SIG-M5 treated with dmso at 0.1 percent for 504 hours (cell line): ENCODE measurements at regions not wholly inside any gene's neighbourhood (a gene's known extent, or its start where the extent isn't known, plus 50 kb on each side); places are given as distances from the start of the nearest gene placed in this dataset.
"Not testable (repeated sequence)": the region's sequence is repeated elsewhere in the genome, so short reads cannot be mapped to it uniquely, and the experiment has no call there.

ENCODE experiments used
- DNase-seq: peaks from one replicate; lab custom pipeline; 2025; ENCODE audit not compliant: unreplicated experiment; lab: John Stamatoyannopoulos, UW

DNA sequence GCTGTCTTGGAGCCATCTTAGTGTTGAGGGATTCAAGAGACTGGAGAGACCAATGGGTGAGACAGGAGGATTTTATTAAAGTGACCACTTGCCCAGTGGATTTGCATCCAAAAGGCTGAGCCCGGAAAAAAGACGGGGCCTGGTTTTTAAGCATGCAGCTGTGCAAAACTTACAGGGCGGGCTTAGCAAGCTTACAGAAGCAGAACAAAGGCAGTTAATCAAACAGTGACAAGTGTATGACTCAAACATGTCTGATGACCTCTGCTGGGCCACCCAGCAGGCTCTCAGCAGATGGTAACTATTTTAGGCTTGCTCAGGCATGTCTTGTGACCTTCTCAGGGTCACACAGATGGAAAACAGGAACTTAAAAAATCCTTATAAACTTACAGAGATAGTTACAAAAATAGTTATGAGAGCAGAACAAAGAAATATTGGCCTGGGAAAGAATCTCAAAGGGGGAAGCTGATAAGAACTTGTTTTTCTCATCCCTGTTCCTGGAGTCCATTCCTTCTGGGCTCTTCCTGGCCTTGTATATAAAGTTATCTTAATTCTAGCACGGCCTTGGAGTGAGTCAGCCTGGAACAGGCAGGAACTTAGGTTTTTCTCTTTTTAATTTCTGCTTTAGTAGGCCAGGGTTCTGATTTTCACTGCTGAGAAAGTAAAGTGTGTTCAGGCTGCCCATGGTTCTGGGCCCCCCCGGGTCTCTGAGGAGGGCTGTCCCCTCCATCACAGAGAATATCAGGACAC, 141.3 kb downstream of the CCDC74A start:
- DNase-seq: peak; percentile 94

DNA sequence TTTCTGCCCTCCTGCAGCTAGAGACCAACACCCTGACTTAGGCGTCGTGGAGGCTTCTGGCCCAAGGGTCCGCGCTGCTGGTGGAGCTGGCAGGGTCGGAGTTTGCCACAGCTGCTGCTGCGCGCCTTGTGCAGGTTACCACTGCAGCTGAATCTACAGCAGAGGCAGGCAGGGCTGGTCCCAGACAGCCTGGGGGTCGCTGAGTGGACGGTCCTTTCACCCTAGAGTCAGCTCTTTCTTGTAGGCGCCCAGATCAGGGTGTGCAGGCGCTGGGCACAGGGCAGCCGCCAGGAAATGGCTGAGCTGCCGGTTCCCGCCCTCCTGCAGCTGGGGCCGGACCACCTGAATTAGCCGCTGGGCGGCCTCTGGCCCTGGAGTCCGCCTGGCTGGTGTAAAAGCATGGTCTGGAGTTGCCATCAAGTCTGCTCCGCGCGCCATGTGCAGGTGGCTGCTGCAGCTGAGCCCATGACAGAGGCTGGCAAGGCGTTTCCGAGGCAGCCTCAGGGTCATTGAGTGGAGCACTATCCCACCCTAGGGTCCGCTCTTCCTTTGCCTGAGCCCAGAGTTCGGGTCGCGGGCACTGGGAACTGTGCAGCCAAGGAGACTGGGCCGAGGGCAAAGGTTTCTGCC, 144.3 kb downstream of the CCDC74A start:
- not testable (repeated sequence) for DNase-seq

- DNase-seq: peak; percentile 38
Measured at GRCh38 chr2:131672471-131673399, 145.0 kb downstream of the CCDC74A start.

- peak; percentile 58 for DNase-seq
Measured at GRCh38 chr2:131673400-131674173, 145.9 kb downstream of the CCDC74A start.

DNA sequence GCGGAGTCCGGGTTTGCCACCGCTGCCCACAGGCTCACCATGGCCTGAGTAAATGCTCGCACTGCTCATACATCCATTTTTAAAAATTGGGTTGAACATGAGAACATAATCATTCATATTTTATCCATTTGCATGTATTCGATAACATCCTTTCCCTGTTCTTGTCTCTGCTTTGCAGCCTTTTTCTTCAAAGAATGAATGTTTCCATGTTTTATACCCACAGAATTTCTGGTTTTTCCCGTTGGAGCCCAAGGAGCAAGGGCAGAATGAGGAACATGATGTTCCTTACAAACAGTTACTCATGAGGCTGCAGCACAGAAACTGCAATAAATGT, 146.5 kb downstream of the CCDC74A start:
- no peak for DNase-seq

- DNase-seq: not testable (repeated sequence)
Measured at GRCh38 chr2:131681611-131682121, 154.0 kb downstream of the CCDC74A start.

GRCh38 chr2:131682122-131682944, 154.6 kb downstream of the CCDC74A start:
- peak; percentile 88 for DNase-seq

GRCh38 chr2:131682945-131683330, 155.2 kb downstream of the CCDC74A start:
- peak; percentile 26 for DNase-seq

DNA sequence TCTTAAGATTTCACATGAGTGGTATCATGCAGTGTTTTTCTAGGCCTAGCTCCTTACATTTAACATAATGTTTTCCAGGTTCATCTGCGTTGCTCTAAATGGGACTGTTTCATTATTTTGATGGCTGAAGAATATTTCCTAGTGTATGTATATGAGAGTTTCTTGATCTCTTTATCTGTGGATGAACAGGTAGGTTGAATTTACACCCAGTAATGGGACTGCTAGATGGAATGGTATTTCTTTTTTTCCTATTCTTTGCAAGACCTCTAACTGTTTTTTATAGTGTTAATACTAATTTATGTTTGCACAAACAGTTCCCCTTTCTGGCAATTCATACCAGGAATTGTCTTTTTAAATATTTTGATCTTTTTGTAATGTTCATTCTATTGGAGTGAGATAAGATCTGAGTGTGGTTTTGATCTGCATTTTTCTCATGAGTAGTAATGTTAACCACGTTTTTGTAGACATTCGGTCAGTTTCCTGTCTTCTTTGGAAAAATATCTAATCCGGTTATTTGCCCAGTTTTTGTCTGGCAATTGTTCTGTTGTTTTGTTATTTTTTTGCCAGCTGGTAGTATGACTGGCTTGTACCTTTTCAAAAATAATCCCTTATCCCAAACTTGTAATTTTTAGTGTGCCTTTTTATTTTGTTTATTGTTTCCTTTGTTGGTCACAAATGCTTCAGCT, 157.1 kb downstream of the CCDC74A start:
- not testable (repeated sequence) for DNase-seq

GRCh38 chr2:131686164-131686893, 158.6 kb downstream of the CCDC74A start:
- DNase-seq: not testable (repeated sequence)

GRCh38 chr2:131686894-131687238, 159.2 kb downstream of the CCDC74A start:
- not testable (repeated sequence) for DNase-seq

GRCh38 chr2:131689066-131689465, 161.4 kb downstream of the CCDC74A start:
- DNase-seq: not testable (repeated sequence)

GRCh38 chr2:131711268-131711667, 183.6 kb downstream of the CCDC74A start:
- not testable (repeated sequence) for DNase-seq

DNA sequence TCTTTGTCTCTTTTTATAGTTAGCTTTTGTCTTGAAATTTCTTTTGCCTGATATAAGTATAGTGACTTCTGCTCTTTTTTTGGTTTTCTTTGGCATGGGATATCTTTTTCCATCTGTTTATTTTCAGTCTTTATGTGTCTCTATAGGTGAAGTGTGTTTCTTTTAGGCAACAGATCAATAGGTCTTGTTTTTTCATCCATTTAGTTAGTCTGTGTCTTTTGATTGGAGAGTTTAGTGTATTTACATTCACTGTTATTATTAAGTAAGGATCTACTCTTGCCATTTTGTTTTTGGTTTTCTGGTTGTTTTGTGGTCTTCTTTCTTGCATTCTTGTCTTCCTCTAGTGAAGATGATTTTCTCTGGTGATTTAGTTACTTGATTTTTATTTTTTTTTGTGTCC, 190.2 kb downstream of the CCDC74A start:
- DNase-seq: not testable (repeated sequence)

DNA sequence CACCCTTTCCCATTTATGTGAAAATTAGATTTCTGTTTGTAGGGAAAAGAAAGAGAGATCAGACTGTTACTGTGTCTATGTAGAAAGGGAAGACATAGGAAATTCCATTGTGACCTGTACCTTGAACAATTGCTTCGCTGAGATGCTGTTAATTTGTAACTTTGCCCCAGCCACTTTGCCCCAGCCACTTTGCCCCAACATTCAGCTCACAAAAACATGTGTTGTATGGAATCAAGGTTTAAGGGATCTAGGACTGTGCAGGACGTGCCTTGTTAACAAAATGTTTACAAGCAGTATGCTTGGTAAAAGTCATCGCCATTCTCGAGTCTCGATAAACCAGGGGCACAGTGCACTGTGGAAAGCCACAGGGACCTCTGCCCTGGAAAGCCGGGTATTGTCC, 193.5 kb downstream of the CCDC74A start:
- not testable (repeated sequence) for DNase-seq

DNA sequence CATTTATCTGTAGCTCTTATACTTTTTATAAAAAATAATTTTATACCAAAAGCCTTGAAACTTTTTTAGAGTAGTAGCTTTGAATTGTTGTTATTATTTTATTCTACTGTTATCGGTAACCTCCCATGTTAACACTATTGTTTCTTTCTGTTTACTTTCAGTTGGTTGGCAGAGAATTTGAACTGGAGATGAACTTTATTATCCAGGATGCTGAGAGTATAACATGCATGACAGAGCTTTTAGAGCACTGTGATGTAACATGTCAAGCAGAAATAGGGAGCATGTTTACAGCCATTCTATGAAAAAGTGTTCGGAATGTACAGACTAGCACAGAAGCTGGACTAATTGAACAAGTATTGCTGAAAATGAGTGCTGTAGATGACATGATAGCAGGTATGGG, 194.6 kb downstream of the CCDC74A start:
- not testable (repeated sequence) for DNase-seq

GRCh38 chr2:131724019-131724418, 196.3 kb downstream of the CCDC74A start:
- DNase-seq: no peak

- DNase-seq: not testable (repeated sequence)
Measured at GRCh38 chr2:131728451-131728850, 200.8 kb downstream of the CCDC74A start.

- DNase-seq: not testable (repeated sequence)
Measured at GRCh38 chr2:131733530-131733929, 205.8 kb downstream of the CCDC74A start.
